ENCODE measurements at regions not wholly inside any gene's neighbourhood (a gene's known extent, or its start where the extent isn't known, plus 50 kb on each side); places are given as distances from the start of the nearest gene placed in this dataset.

DNA sequence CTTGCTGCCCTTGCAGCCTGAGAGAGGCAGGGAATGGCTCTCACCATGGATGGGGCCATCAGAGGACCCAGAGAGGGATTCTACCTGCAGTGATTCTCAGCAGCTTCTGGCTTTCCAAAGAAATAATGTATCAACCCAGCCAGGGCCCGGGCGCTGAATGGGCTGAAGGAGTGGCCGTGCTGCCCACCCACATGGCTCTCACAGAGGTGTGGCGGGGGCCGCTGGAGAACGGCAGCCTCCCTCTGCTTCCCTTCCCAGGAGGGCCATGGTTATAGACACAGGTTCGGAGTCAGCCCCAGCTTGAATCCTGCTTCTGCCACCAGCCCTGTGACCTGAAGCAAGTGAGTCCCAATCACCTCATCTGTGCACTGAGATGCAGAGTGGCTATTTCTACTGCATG, 82.7 kb downstream of the THAP12 start:
- DNase-seq: no peak

DNA sequence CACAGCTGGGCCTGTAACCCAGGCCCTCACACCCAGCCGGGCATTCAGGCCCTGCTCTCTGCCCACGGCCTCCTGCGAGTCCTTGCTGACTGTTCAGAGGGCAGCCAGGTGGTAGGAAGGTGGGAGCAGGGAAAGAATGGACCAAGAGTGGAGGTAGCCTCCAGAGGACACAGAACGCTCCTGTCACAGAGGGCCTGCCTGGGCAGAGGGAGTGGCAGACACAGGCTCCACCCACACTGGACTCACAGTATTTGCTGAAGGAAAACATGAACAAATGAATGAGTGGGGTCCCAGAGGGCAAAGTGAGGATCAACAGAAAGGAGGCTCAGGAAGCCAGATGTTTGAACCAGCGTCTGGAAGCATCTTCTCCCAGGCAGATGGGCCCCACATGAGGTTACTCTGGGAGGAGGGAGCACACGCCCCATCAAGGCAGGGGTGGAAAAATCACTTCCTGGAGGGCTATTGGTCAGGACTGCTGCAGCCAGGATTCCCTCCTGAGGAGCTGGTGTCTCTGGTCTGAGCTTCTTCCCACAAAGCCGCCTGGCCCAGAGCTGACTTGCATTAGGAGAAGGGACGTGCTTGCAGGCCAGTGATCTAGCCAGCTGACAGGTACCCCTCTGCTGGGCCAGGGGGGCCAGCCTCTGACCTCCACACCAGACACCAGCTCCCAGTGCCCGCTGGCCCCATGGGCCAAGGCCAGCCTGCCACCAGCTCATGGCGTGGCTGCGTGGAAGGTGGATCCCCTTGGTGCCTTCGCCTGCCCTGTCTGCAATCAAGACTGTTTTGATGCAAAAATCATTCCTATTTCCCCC, 84.0 kb downstream of the THAP12 start:
- no peak for DNase-seq

DNA sequence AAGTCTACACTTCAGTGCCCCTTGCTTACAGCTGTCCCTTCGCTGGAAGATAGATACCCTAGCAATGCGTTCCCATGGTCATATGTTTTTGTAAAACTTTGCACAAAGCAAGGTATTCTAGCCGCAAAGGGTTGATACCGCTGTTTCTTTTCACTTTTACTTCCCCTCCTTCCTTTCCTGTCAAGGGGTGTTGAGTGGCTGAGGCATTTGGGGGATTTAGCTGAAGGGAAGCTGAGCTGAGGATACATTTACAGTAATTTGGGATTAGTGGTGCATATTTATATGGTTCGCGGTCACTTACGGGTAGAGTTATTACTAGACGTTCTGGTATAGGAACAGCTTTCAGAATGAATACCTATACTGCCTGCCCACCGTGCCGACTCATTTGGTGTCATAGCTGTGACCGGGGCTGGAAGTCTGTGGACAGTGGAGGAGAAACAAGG, 86.9 kb upstream of the WNT11 start:
- DNase-seq: no peak

DNA sequence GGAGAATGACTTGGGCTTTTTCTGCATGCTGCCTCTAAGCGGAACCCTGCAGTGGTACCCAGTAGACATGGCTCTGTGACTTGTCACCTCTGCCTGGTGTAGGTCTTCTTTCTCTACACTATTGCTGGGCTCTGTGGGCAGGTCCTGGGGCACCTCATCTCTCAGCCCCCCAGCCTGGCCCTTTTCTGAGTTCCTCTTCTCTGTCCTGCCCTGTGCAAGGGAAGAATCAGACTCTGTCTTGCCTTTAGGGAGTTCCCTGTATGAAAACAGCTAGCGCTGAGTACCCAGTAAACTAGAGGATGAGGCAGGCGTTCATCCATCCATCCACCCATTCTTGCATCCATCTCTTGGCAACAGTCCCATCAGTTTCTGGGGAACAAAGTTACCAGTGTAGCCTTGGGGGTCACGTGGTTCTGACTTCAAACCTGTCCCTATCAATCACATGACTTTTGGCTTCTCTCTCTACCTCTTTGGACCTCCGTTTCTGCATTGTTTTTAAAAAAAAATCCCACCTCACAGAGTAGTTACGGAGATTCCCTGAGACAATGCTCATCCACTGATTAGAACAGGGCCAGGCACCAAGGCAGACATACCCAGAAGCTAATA, 86.4 kb upstream of the WNT11 start:
- DNase-seq: no peak

DNA sequence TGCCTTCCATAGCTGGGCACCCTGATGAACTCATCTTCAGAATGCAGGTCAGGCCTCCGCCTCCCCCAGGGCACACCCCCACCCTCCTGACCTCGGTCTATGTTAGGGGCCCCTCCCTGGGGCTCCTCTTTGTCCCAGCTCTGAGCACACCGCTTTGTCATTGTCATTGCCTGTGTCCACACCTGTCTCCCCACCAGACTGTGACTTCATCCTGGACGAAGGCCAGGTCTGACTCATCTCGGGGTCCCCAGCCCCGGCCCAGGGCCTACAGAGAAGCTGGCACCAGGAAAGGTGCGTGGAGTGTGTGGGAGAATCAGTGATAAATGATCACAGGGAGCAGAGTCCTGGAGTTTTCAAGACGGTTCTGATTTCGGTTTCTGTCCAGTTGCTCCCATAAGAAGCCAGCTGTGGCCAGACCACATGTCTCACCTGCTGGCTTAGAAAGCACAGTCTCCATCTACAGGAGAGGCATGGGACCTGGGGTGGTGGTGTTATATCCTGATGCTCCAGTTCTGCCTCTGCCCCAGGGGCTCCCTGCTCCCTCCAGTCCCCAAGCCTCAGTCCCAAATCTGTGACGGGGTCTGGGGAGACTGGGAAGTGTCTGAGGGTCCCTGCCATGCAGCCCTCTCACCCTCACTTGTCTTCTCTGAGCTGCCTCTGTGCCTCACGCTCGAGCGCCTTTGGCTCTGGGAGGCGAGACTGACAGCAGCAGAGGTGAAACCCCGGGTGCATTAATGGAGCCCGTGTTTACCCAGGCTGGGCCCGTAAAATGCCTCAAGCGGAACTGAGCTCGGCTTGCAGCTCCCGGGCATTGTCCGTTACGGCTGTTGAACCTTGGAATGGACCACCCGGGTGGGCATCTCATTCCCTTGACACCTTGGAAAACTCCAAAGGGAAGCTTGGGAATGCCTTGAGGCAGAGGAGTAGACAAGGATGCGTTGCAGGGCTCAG, 85.5 kb upstream of the WNT11 start:
- peak in 1 of 56 donors; percentile 5 for DNase-seq

DNA sequence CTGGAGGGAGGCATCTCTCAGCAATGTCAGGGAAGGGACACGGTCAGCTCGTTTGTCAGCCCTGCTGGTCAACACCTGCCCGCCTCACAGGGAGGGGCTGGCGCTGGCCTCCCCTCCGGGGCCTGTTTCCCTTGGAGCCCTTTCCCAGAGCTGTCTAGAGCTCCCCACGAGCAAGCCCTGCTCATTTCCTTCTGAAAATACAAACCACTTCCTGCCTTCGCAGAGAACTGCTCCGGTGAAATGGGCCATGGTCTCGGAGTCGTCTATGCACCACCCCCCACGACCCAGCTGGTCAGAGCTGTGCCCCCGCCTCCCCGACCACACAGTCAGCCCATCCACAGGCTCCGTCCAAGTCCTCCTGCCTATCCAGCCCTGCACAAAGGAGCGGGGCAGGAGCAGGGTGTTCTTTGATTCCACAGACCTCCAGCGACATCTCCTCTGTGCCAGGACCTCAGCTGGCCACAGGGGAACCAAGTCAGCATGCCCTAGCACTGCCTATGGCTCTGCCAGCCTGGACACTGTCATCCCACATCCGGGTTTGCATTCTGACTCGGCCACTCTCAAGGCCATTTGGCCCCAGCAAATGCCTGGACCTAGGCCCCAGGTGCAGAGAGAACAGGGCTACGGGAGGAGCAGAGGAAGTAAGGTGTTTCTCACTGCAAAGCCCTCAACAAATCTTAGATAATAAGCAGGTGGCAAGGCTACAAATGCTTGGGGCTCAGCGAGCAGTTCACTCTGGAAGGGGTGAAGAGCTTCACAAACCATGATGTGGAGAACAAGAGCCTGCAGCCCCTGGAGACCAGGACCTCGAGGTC, 82.1 kb upstream of the WNT11 start:
- no peak for DNase-seq

DNA sequence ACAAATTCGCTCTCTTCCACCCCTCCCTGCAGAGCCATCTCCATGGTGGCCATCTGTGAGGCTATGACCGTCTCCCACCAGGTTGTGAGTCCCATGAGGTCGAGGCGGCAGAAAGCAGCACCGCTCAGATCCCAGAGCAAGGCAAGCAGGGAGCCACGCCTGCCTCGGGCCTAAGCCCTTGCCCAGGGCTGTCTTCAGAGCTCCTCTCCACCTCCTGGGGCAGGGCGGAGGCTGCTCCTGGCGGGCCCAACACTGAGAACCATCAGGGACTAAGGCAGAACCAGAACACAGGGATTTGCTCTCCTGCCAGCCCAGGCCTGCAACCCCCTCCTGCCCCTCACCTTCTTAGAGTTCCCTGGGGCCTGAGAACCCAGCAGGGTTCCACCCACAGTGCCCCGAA, 80.9 kb upstream of the WNT11 start:
- DNase-seq: no peak

- no peak for DNase-seq
Observed at GRCh38 chr11:76285397-76286104, 79.2 kb upstream of the WNT11 start.

GRCh38 chr11:76284161-76284560, 77.9 kb upstream of the WNT11 start:
- no peak for DNase-seq

GRCh38 chr11:76282811-76283595, 76.7 kb upstream of the WNT11 start:
- DNase-seq: no peak

GRCh38 chr11:76282172-76282571, 75.9 kb upstream of the WNT11 start:
- no peak for DNase-seq

GRCh38 chr11:76281558-76281906, 75.2 kb upstream of the WNT11 start:
- no peak for DNase-seq

GRCh38 chr11:76280882-76281557, 74.7 kb upstream of the WNT11 start:
- DNase-seq: no peak

DNA sequence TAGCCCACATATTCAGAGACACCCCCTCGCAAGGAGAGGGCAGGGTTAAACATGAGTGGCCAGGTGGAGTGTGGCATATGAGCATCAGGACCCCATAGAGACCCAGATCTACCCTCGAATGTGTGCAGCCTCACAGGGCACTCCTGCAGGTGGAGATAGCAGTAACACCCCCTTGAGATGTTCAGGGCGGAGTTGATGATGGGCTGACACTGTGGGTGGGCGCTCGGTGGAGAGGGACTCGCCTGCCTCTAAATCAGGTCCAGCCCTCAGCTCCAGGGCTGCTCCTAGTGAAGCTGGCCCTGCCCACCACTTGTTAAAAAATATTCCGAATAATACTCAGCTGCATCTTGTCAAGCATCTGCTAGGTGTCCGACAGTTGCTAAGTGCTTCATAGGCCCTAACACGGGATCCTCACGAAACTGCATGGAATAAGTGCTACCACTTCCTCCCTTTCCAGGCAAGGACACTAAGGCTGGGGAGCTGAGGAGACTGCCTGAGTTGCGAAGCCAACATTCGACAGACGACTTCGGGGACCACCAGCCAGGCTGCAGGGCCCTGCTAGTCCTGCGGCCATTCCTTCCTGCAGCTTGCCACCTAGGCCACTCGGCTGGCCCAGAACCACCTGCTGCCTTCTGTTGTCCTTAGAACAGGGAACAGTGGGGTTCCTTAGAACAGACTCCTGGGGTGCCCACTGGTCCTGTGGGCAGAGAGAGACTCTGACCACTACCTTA, 74.0 kb upstream of the WNT11 start:
- no peak for DNase-seq

DNA sequence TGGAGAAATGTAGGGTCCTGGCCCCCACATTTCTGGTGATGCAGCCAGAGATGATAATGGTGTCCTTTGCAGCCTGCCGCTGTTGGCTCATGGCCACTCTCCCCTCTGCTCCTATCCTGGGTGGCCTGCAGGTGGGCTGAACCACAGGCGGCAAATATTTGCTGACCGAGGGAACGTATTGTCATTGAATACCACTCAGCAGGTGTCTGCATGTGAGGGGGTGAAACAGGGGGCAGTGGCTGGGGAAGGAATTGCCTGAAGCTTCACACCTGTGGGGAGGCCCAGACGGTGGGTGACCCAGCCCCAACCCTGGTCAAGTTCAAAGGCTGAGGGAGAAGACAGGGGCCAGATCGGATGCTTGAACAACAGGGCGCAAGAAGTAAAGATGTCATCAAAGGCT, 73.3 kb upstream of the WNT11 start:
- DNase-seq: no peak

GRCh38 chr11:76279038-76279437, 72.7 kb upstream of the WNT11 start:
- DNase-seq: no peak

GRCh38 chr11:76278526-76278925, 72.2 kb upstream of the WNT11 start:
- DNase-seq: no peak

All from nucleus accumbens (tissue), 56 donors.